ENCODE measurements at regions not wholly inside any gene's neighbourhood (a gene's known extent, or its start where the extent isn't known, plus 50 kb on each side); places are given as distances from the start of the nearest gene placed in this dataset.

DNA sequence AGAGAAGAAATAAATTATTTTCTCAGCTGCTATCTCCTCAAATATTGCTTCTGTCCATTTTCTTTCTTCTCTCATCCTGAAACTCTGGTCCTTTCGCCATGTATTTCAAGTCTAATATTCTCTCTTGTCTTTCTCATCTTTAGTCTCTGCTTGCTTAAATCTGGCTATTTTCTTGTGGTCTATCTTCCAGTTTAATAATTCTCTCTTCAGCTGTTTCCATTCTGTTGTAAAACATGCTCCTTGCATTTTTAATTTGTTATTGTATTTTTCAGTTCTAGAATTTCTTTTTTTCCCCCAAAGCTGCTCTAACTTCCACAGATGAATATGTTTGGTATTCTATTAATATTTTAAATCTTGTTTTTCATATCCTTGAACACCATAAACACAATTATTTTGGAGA lies 70.1 kb upstream of the TMPRSS2 start:
- TF ChIP-seq EZH2 (IDR thresholded peaks at IDR 0.05; ENCODE audit: borderline replicate concordance, low read length): no peak
- TF ChIP-seq, protein P1, sequence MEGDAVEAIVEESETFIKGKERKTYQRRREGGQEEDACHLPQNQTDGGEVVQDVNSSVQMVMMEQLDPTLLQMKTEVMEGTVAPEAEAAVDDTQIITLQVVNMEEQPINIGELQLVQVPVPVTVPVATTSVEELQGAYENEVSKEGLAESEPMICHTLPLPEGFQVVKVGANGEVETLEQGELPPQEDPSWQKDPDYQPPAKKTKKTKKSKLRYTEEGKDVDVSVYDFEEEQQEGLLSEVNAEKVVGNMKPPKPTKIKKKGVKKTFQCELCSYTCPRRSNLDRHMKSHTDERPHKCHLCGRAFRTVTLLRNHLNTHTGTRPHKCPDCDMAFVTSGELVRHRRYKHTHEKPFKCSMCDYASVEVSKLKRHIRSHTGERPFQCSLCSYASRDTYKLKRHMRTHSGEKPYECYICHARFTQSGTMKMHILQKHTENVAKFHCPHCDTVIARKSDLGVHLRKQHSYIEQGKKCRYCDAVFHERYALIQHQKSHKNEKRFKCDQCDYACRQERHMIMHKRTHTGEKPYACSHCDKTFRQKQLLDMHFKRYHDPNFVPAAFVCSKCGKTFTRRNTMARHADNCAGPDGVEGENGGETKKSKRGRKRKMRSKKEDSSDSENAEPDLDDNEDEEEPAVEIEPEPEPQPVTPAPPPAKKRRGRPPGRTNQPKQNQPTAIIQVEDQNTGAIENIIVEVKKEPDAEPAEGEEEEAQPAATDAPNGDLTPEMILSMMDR (IDR thresholded peaks at IDR 0.05; ENCODE audit: low read length): no peak

Measured in OCI-LY1 (cell line).